Nephron (organoid): ENCODE measurements at regions not wholly inside any gene's neighbourhood (a gene's known extent, or its start where the extent isn't known, plus 50 kb on each side); places are given as distances from the start of the nearest gene placed in this dataset.

Source experiments
- H3K27ac Mint-ChIP-seq, 3 experiments: 2 replicates each; pipeline ENCODE4 v1.8.0; 2020; ENCODE audit warnings: mixed read lengths in 3 of 3, mild to moderate bottlenecking in 2 of 3, moderate library complexity in 1 of 3
- H3K27me3 Mint-ChIP-seq: 2 replicates; pipeline ENCODE4 v1.8.0; 2021; ENCODE audit warnings: low read depth, mild to moderate bottlenecking, moderate library complexity, mixed read lengths
- H3K36me3 Mint-ChIP-seq: 2 replicates; pipeline ENCODE4 v1.8.0; 2020; ENCODE audit warnings: low read depth, mixed read lengths
- H3K4me1 Mint-ChIP-seq: 2 replicates; pipeline ENCODE4 v1.8.0; 2020; ENCODE audit warnings: mixed read lengths
- H3K4me3 Mint-ChIP-seq, 3 experiments: 2 replicates each; pipeline ENCODE4 v1.8.0; 2020; ENCODE audit warnings: mild to moderate bottlenecking in 3 of 3, mixed read lengths in 3 of 3, moderate library complexity in 2 of 3
- H3K9me3 Mint-ChIP-seq: 2 replicates; pipeline ENCODE4 v1.8.0; 2020; ENCODE audit warnings: mixed read lengths
- CTCF ChIP-seq, 3 experiments: fragments of 200-600 bp; sonication (generic); IDR thresholded peaks; one replicate each; pipeline ENCODE4 v1.5.0; 2021; ENCODE audit warnings: antibody characterized with exemption in 3 of 3; ENCODE audit not compliant: unreplicated experiment in 3 of 3

GRCh38 chr5:130710596-130710995, 454.5 kb downstream of the HINT1 start:
- Mint-ChIP-seq H3K9me3 (no peaks in the 10 kb centered on the region), H3K4me3 (no peak overlapping the region), H3K27me3 (no peaks in the 10 kb centered on the region), H3K36me3 (no peaks in the 10 kb centered on the region), H3K27ac (peak overlapping the region in 1 of 3 experiments; percentile 46), H3K4me1 (no peaks in the 10 kb centered on the region)
- TF ChIP-seq CTCF (IDR thresholded peaks at IDR 0.05; ENCODE audit: unreplicated experiment in 3 of 3), result no peak

GRCh38 chr5:130708754-130709153, 456.3 kb downstream of the HINT1 start:
- Mint-ChIP-seq H3K36me3 (no peaks in the 10 kb centered on the region), H3K4me1 (no peaks in the 10 kb centered on the region), H3K9me3 (peaks cover 3% of the 10 kb centered on the region), H3K4me3 (no peak overlapping the region), H3K27me3 (no peaks in the 10 kb centered on the region), H3K27ac (peak overlapping the region in 1 of 3 experiments; percentile 3)
- TF ChIP-seq CTCF (IDR thresholded peaks at IDR 0.05; ENCODE audit: unreplicated experiment in 3 of 3), result no peak

GRCh38 chr5:130706696-130707095, 458.4 kb downstream of the HINT1 start:
- Mint-ChIP-seq H3K4me1 (no peaks in the 10 kb centered on the region), H3K4me3 (no peak overlapping the region), H3K36me3 (no peaks in the 10 kb centered on the region), H3K9me3 (peaks cover 15% of the 10 kb centered on the region), H3K27me3 (no peaks in the 10 kb centered on the region), H3K27ac (no peak overlapping the region)
- TF ChIP-seq CTCF (IDR thresholded peaks at IDR 0.05; ENCODE audit: unreplicated experiment in 3 of 3), result no peak

- Mint-ChIP-seq H3K27ac (no peak overlapping the region), H3K27me3 (no peaks in the 10 kb centered on the region), H3K36me3 (no peaks in the 10 kb centered on the region), H3K4me3 (no peak overlapping the region), H3K9me3 (peaks cover 18% of the 10 kb centered on the region), H3K4me1 (no peaks in the 10 kb centered on the region)
- no peak for TF ChIP-seq CTCF (IDR thresholded peaks at IDR 0.05; ENCODE audit: unreplicated experiment in 3 of 3)
Measured at GRCh38 chr5:130705368-130705767, 459.7 kb downstream of the HINT1 start.

GRCh38 chr5:130693509-130693908, 471.5 kb downstream of the HINT1 start:
- no peak overlapping the region for H3K4me3 Mint-ChIP-seq
- H3K4me1 Mint-ChIP-seq, result peaks cover 20% of the 10 kb centered on the region
- no peaks in the 10 kb centered on the region for H3K9me3 Mint-ChIP-seq
- TF ChIP-seq CTCF (IDR thresholded peaks at IDR 0.05; ENCODE audit: unreplicated experiment in 3 of 3), result no peak
- no peaks in the 10 kb centered on the region for H3K27me3 Mint-ChIP-seq
- no peak overlapping the region for H3K27ac Mint-ChIP-seq
- no peaks in the 10 kb centered on the region for H3K36me3 Mint-ChIP-seq

- H3K4me1 Mint-ChIP-seq, result peaks cover 20% of the 10 kb centered on the region
- H3K27me3 Mint-ChIP-seq, result no peaks in the 10 kb centered on the region
- H3K9me3 Mint-ChIP-seq, result no peaks in the 10 kb centered on the region
- no peak for TF ChIP-seq CTCF (IDR thresholded peaks at IDR 0.05; ENCODE audit: unreplicated experiment in 3 of 3)
- H3K4me3 Mint-ChIP-seq, result no peak overlapping the region
- no peaks in the 10 kb centered on the region for H3K36me3 Mint-ChIP-seq
- H3K27ac Mint-ChIP-seq, result peak overlapping the region in 2 of 3 experiments; percentile 26 to 57
Measured at GRCh38 chr5:130692770-130693169, 472.3 kb downstream of the HINT1 start.
